SK-N-SH (cell line): ENCODE measurements at regions not wholly inside any gene's neighbourhood (a gene's known extent, or its start where the extent isn't known, plus 50 kb on each side); places are given as distances from the start of the nearest gene placed in this dataset.

ENCODE experiments used
- CTCF ChIA-PET: fragments of 300-600, 350-600 bp; formaldehyde crosslinking; extraction: SDS; loops from one replicate; lab custom pipeline; 2021; lab: Yijun Ruan, JAX
- POLR2A ChIA-PET: fragments of 350-600 bp; sonication (Branson Sonifier 250); formaldehyde crosslinking; extraction: SDS; loops from one replicate; lab custom pipeline; 2020; ENCODE audit warnings: antibody characterized with exemption, inconsistent platforms; lab: Yijun Ruan, JAX
- DNase-seq: peaks from one replicate; pipeline ENCODE4 v3.0.0; 2012
- H2AFZ ChIP-seq: fragments of 200-600 bp; sonication (generic); 2 replicates; pipeline ENCODE4 v1.8.1; 2016; ENCODE audit warnings: antibody characterized with exemption, mild to moderate bottlenecking, low read depth
- H3F3A ChIP-seq: fragments of 200-600 bp; sonication (generic); replicated peaks from 2 replicates; pipeline ENCODE3; 2016; ENCODE audit warnings: antibody characterized with exemption, mild to moderate bottlenecking; ENCODE audit not compliant: insufficient read depth
- H3K27ac ChIP-seq, 2 experiments: fragments of 200-500 bp in 1 of 2; fragments of 200-600 bp in 1 of 2; sonication (Bioruptor generic) in 1 of 2; sonication (generic), shearing (Covaris generic) in 1 of 2; 2 replicates each; pipeline versions ENCODE4 v1.5.1 to v1.6.1; 2014 to 2016; ENCODE audit warnings: low read depth in 2 of 2, inconsistent platforms in 1 of 2, low read length in 1 of 2, mild to moderate bottlenecking in 1 of 2, mixed read lengths in 1 of 2
- H3K27me3 ChIP-seq: fragments of 200-600 bp; sonication (generic), shearing (Covaris generic); 2 replicates; pipeline ENCODE4 v1.6.1; 2016; ENCODE audit warnings: mixed run types; ENCODE audit not compliant: insufficient read depth
- H3K36me3 ChIP-seq, 2 experiments: fragments of 200-500 bp in 1 of 2; fragments of 200-600 bp in 1 of 2; sonication (Bioruptor generic) in 1 of 2; sonication (generic) in 1 of 2; replicated peaks in 1 of 2; 2 replicates each; pipeline versions ENCODE3 to v1.5.1; 2014 to 2016; ENCODE audit warnings: low read length in 1 of 2, mild to moderate bottlenecking in 1 of 2; ENCODE audit not compliant: insufficient read depth in 2 of 2, control insufficient read depth in 1 of 2
- H3K4me1 ChIP-seq, 2 experiments: fragments of 200-500 bp in 1 of 2; fragments of 200-600 bp in 1 of 2; sonication (Bioruptor generic) in 1 of 2; sonication (generic), shearing (Covaris generic) in 1 of 2; 2 replicates each; pipeline versions ENCODE4 v1.5.1 to v1.6.1; 2014 to 2016; ENCODE audit warnings: low read depth in 1 of 2, low read length in 1 of 2, mixed run types in 1 of 2; ENCODE audit not compliant: insufficient read depth in 2 of 2, control insufficient read depth in 1 of 2
- H3K4me2 ChIP-seq: fragments of 200-600 bp; sonication (generic), shearing (Covaris generic); 2 replicates; pipeline ENCODE4 v1.6.1; 2017; ENCODE audit warnings: mixed run types
- H3K4me3 ChIP-seq, 2 experiments: fragments of 200-500 bp in 1 of 2; fragments of 200-600 bp in 1 of 2; sonication (Bioruptor generic) in 1 of 2; sonication (generic), shearing (Covaris generic) in 1 of 2; 2 replicates each; pipeline versions ENCODE4 v1.5.1 to v1.8.1; 2014 to 2016; ENCODE audit warnings: low read depth in 2 of 2, inconsistent platforms in 1 of 2, low read length in 1 of 2, mild to moderate bottlenecking in 1 of 2, mixed read lengths in 1 of 2, moderate library complexity in 1 of 2
- H3K79me2 ChIP-seq: fragments of 200-600 bp; sonication (generic); 2 replicates; pipeline ENCODE4 v1.8.1; 2017; ENCODE audit warnings: mild to moderate bottlenecking; ENCODE audit not compliant: insufficient read depth
- H3K9ac ChIP-seq: fragments of 200-600 bp; sonication (generic); 2 replicates; pipeline ENCODE4 v1.6.1; 2017; ENCODE audit warnings: mixed run types
- H3K9me2 ChIP-seq: fragments of 200-600 bp; sonication (generic); 2 replicates; pipeline ENCODE4 v1.6.1; 2017; ENCODE audit warnings: mixed run types
- H3K9me3 ChIP-seq: fragments of 200-600 bp; sonication (generic); 2 replicates; pipeline ENCODE4 v1.6.1; 2017; ENCODE audit warnings: mixed run types, mild to moderate bottlenecking, moderate library complexity
- H4K20me1 ChIP-seq: fragments of 200-600 bp; sonication (generic); 2 replicates; pipeline ENCODE4 v1.6.1; 2017; ENCODE audit warnings: mild to moderate bottlenecking, mixed run types; ENCODE audit not compliant: insufficient read depth
- ELF1 ChIP-seq: IDR thresholded peaks from 2 replicates; pipeline ENCODE4 v1.4.0; 2012
- EP300 ChIP-seq, 2 experiments: IDR thresholded peaks; 2 replicates each; pipeline versions ENCODE4 v1.4.0 to v1.6.1; 2012; ENCODE audit warnings: borderline replicate concordance in 1 of 2, low read depth in 1 of 2, low read length in 1 of 2
- FOSL2 ChIP-seq: IDR thresholded peaks from 2 replicates; pipeline ENCODE4 v1.4.0; 2012; ENCODE audit warnings: low read depth, mild to moderate bottlenecking, moderate library complexity, borderline replicate concordance
- NFIC ChIP-seq: IDR thresholded peaks from 2 replicates; pipeline ENCODE4 v1.4.0; 2012; ENCODE audit warnings: borderline replicate concordance
- PBX3 ChIP-seq: IDR thresholded peaks from 2 replicates; pipeline ENCODE4; 2012
- POLR2AphosphoS5 ChIP-seq: IDR thresholded peaks from 2 replicates; pipeline ENCODE4 v1.6.1; 2012; ENCODE audit warnings: low read depth, low read length
- RFX5 ChIP-seq: IDR thresholded peaks from 2 replicates; pipeline ENCODE4 v1.6.1; 2012; ENCODE audit warnings: mild to moderate bottlenecking, improper control_type of control experiment, low read length
- WGBS: methylation state at CpG from one replicate; pipeline ENCODE4 v1.1.6; 2017; ENCODE audit warnings: low lambda C conversion rate; 5-methylcytosine and 5-hydroxymethylcytosine counted together
- TF ChIP-seq, protein P1 (sequence below): IDR thresholded peaks from 2 replicates; pipeline ENCODE4 v1.4.0; 2012; ENCODE audit warnings: low read depth, borderline replicate concordance
- TF ChIP-seq, protein P2 (sequence below): fragments of 150-350 bp; IDR thresholded peaks from 2 replicates; pipeline ENCODE4 v1.6.1; 2016; ENCODE audit warnings: mild to moderate bottlenecking, low read depth, low read length
- TF ChIP-seq, protein P3 (sequence below): IDR thresholded peaks from 2 replicates; pipeline ENCODE4 v1.4.0; 2012; ENCODE audit warnings: low read depth, borderline replicate concordance
- TF ChIP-seq, protein P4 (sequence below): fragments of 150-350 bp; IDR thresholded peaks from 2 replicates; pipeline ENCODE4 v1.6.1; 2017; ENCODE audit warnings: antibody characterized with exemption, low read length, low read depth, borderline replicate concordance

- TF ChIP-seq POLR2AphosphoS5, result no peak
Observed at GRCh38 chr9:11257992-11258391, 645.2 kb upstream of the PTPRD start (continued).

DNA sequence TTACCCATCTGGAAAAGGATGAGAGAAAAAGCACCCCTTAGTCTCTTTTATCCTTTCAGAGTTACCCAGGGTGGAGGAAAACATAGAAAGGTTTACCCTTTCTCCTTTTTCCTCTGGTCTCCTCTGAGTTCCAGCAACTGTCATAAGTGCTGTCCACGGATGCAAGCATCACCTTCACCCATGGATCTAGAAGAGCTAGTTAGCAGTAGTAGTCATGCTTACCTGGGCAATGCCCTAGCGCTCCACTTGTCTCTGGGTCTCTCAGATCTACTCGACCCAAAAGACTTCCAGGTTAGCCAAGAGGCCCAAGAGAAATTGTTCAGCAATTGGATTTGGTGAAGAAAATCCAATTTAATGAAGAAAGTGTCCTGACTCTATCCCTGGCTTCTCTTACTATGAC is 656.2 kb upstream of the PTPRD start:
- no peaks in the 10 kb centered on the region for H3K9me3 ChIP-seq
- DNase-seq, result no peak
- H3K9me2 ChIP-seq, result no peaks in the 10 kb centered on the region
- H3K4me2 ChIP-seq, result no peak overlapping the region
- H3K79me2 ChIP-seq, result no peaks in the 10 kb centered on the region
- WGBS, result 7% methylated on average over 3 of the region's 3 CpGs
- H3K4me3 ChIP-seq, result no peak overlapping the region
- H3F3A ChIP-seq, result no peaks in the 10 kb centered on the region
- POLR2A ChIA-PET, result no interaction called here
- CTCF ChIA-PET, result no interaction called here
- no peak overlapping the region for H2AFZ ChIP-seq
- H3K9ac ChIP-seq, result no peak overlapping the region
- TF ChIP-seq, protein P1, sequence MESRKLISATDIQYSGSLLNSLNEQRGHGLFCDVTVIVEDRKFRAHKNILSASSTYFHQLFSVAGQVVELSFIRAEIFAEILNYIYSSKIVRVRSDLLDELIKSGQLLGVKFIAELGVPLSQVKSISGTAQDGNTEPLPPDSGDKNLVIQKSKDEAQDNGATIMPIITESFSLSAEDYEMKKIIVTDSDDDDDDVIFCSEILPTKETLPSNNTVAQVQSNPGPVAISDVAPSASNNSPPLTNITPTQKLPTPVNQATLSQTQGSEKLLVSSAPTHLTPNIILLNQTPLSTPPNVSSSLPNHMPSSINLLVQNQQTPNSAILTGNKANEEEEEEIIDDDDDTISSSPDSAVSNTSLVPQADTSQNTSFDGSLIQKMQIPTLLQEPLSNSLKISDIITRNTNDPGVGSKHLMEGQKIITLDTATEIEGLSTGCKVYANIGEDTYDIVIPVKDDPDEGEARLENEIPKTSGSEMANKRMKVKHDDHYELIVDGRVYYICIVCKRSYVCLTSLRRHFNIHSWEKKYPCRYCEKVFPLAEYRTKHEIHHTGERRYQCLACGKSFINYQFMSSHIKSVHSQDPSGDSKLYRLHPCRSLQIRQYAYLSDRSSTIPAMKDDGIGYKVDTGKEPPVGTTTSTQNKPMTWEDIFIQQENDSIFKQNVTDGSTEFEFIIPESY, result no peak
- TF ChIP-seq FOSL2 (no peak), EP300 (IDR thresholded peaks at IDR 0.05; ENCODE audit: borderline replicate concordance in 1 of 2, low read depth in 1 of 2, low read length in 1 of 2) (no peak), NFIC (no peak)
- TF ChIP-seq, protein P2, sequence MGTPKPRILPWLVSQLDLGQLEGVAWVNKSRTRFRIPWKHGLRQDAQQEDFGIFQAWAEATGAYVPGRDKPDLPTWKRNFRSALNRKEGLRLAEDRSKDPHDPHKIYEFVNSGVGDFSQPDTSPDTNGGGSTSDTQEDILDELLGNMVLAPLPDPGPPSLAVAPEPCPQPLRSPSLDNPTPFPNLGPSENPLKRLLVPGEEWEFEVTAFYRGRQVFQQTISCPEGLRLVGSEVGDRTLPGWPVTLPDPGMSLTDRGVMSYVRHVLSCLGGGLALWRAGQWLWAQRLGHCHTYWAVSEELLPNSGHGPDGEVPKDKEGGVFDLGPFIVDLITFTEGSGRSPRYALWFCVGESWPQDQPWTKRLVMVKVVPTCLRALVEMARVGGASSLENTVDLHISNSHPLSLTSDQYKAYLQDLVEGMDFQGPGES, result no peak
- no peaks in the 10 kb centered on the region for H3K4me1 ChIP-seq
- H3K27me3 ChIP-seq, result no peaks in the 10 kb centered on the region
- H3K36me3 ChIP-seq, result no peaks in the 10 kb centered on the region
- H3K27ac ChIP-seq, result no peak overlapping the region
- no peaks in the 10 kb centered on the region for H4K20me1 ChIP-seq

- no peaks in the 10 kb centered on the region for H4K20me1 ChIP-seq
- no peak overlapping the region for H3K4me3 ChIP-seq
- no peak overlapping the region for H3K4me2 ChIP-seq
- no peak for DNase-seq
- H3K27me3 ChIP-seq, result no peaks in the 10 kb centered on the region
- H3K4me1 ChIP-seq, result no peaks in the 10 kb centered on the region
- no peaks in the 10 kb centered on the region for H3K9me2 ChIP-seq
- 7% methylated on average over 11 of the region's 11 CpGs for WGBS
- H3K9ac ChIP-seq, result no peak overlapping the region
- ChIA-PET POLR2A (no interaction called here), CTCF (no interaction called here)
- TF ChIP-seq, protein P3, sequence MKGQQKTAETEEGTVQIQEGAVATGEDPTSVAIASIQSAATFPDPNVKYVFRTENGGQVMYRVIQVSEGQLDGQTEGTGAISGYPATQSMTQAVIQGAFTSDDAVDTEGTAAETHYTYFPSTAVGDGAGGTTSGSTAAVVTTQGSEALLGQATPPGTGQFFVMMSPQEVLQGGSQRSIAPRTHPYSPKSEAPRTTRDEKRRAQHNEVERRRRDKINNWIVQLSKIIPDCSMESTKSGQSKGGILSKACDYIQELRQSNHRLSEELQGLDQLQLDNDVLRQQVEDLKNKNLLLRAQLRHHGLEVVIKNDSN, result no peak
- TF ChIP-seq, protein P4, sequence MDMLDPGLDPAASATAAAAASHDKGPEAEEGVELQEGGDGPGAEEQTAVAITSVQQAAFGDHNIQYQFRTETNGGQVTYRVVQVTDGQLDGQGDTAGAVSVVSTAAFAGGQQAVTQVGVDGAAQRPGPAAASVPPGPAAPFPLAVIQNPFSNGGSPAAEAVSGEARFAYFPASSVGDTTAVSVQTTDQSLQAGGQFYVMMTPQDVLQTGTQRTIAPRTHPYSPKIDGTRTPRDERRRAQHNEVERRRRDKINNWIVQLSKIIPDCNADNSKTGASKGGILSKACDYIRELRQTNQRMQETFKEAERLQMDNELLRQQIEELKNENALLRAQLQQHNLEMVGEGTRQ, result no peak
- TF ChIP-seq ELF1 (no peak), PBX3 (no peak), RFX5 (no peak)
- no peak overlapping the region for H3K27ac ChIP-seq
- H3K36me3 ChIP-seq, result no peaks in the 10 kb centered on the region
- H3K79me2 ChIP-seq, result no peaks in the 10 kb centered on the region
- no peaks in the 10 kb centered on the region for H3F3A ChIP-seq
- no peak overlapping the region for H2AFZ ChIP-seq
- H3K9me3 ChIP-seq, result no peaks in the 10 kb centered on the region
Observed at GRCh38 chr9:11275158-11275695, 662.4 kb upstream of the PTPRD start.
